NCI-H226 (cell line): ENCODE measurements at regions not wholly inside any gene's neighbourhood (a gene's known extent, or its start where the extent isn't known, plus 50 kb on each side); places are given as distances from the start of the nearest gene placed in this dataset.

ENCODE experiments used
- DNase-seq: peaks from one replicate; pipeline ENCODE4 v3.0.0-alpha.2; 2015

- no peak for DNase-seq
Measured at GRCh38 chr4:165548702-165549101, 169.9 kb downstream of the CPE start.

GRCh38 chr4:165553221-165553810 lies 174.5 kb downstream of the CPE start:
- DNase-seq = no peak

- DNase-seq = no peak
Measured at GRCh38 chr4:165555302-165555701, 176.5 kb downstream of the CPE start.

- no peak for DNase-seq
Measured at GRCh38 chr4:165556383-165556782, 177.6 kb downstream of the CPE start.

GRCh38 chr4:165560941-165561340 lies 182.1 kb downstream of the CPE start:
- DNase-seq = no peak

- peak; percentile 17 for DNase-seq
Measured at GRCh38 chr4:165563851-165564250, 185.0 kb downstream of the CPE start.

GRCh38 chr4:165569031-165569430 lies 190.2 kb downstream of the CPE start:
- no peak for DNase-seq

- DNase-seq = peak; percentile 42
Measured at GRCh38 chr4:165571476-165571875, 192.7 kb downstream of the CPE start.

- peak; percentile 19 for DNase-seq
Measured at GRCh38 chr4:165580351-165580905, 201.6 kb downstream of the CPE start.

- no peak for DNase-seq
Measured at GRCh38 chr4:165583341-165583740, 204.5 kb downstream of the CPE start.

GRCh38 chr4:165584916-165585315 lies 206.1 kb downstream of the CPE start:
- DNase-seq = no peak

- no peak for DNase-seq
Measured at GRCh38 chr4:165588534-165589315, 209.9 kb downstream of the CPE start.

- DNase-seq = peak; percentile 29
Measured at GRCh38 chr4:165592386-165592785, 213.6 kb downstream of the CPE start.

GRCh38 chr4:165597581-165598480 lies 219.0 kb downstream of the CPE start:
- no peak for DNase-seq

GRCh38 chr4:165600959-165601683 lies 222.3 kb downstream of the CPE start:
- DNase-seq = no peak

- peak; percentile 7 for DNase-seq
Measured at GRCh38 chr4:165602621-165603020, 223.8 kb downstream of the CPE start.

- DNase-seq = no peak
Measured at GRCh38 chr4:165604181-165604580, 225.4 kb downstream of the CPE start.

GRCh38 chr4:165605811-165606210 lies 227.0 kb downstream of the CPE start:
- no peak for DNase-seq

GRCh38 chr4:165606465-165607205 lies 227.8 kb downstream of the CPE start:
- no peak for DNase-seq

- no peak for DNase-seq
Measured at GRCh38 chr4:165609653-165610052, 230.8 kb downstream of the CPE start.

GRCh38 chr4:165610679-165611437 lies 232.1 kb downstream of the CPE start:
- DNase-seq = no peak
